DMS53 treated with DMSO at 0.1 percent for 48 hours (cell line): ENCODE measurements at regions not wholly inside any gene's neighbourhood (a gene's known extent, or its start where the extent isn't known, plus 50 kb on each side); places are given as distances from the start of the nearest gene placed in this dataset.
"Not testable (repeated sequence)": the region's sequence is repeated elsewhere in the genome, so short reads cannot be mapped to it uniquely, and the experiment has no call there.

Experiments used
- DNase-seq: peaks from one replicate; lab custom pipeline; 2025; ENCODE audit not compliant: unreplicated experiment; lab: John Stamatoyannopoulos, UW

DNA sequence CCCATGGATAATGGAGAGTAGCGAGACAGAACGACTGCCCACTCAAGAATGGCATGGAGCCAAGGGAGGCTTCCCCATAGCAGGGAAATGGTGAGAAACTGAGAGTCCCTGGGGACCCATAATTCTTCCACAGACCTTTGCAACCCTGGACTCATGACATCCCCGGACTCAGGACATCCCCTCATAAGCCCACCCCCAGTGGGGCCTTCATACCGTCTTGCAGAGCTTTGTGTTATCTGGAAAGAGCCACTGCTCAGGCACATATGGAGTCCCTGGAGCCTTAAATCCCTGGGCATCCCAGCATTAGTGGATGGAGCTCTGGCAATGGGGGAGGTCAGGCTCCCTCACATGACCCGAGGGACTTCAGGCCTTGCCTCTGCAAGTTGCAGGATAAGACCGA lies 865.4 kb upstream of the ARRDC3 start:
- DNase-seq: no peak

GRCh38 chr5:92242170-92242569 lies 859.1 kb upstream of the ARRDC3 start:
- DNase-seq: no peak

DNA sequence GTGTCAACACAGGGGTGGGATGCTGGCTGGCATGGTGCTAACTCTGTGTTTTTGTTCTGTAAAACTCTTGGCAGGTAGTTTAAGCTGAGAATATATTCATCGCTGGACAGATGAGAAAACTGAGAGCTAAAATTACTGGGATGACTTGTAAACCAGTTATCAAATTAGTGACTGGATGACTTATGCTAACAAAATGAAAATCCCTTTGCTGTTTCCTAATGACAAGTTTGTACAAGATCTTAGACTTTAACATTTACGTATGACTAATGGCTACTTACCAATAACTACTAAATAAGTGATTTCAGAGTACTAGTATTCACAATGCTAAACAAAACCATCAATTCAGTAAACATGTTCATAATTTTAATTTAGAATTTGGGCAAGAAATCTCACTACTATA lies 854.8 kb upstream of the ARRDC3 start:
- DNase-seq: no peak

DNA sequence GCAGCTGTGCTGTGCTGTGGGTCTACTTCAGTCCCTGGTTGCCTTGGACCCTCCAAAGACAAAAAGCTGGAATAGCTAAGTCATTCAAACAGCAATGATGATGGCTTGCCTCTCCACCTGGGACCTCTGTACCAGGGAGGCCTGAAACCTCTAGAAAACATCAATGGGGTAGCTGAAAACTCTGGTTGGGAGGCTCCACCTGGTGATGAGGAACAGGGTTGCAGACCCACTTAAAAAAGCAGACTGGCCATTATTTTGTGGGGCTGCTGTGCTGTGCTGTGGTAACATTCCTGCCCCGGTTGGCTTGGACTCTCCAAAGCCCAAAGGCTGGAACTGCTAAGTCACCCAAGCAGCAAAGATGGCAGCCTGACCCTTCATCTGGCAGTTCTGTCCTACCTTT lies 839.3 kb upstream of the ARRDC3 start:
- no peak for DNase-seq

DNA sequence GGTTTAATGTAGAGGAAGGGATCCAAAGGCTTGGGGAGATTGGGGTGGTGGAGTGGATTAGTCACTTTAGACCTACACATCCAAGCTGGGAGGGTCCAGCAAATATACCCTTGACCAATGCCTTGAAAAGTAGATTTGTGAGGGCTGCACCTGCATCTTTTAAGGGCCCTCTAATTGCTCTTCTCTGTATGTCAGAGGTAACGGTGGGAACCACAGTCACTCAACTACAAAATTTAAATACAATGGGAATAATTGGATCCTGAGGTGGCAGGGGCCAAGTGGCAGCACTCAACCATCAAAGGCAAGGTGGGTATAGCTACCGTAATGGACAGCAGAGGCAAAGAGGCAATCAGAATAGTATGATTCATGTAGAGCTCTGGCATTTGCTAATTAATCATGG lies 833.7 kb upstream of the ARRDC3 start:
- DNase-seq: not testable (repeated sequence)

GRCh38 chr5:92215116-92215515 lies 832.0 kb upstream of the ARRDC3 start:
- no peak for DNase-seq

DNA sequence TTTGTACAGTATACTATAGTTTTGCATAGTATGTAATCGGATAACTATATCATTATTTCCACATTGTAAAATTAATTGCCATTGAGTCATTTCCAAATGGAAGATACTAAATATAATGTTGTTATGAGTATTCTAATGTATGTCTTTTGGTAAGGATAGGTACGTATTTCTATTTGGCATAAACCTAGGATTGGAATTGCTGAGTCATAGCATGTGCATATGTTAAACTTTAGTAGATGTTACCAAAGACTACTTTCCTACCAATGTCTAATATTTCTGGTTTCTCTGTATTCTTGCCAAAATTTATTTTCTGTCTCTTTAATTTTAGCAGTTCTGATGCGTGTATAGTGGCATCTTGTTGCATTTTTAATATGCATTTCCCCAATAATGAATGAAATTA lies 825.1 kb upstream of the ARRDC3 start:
- no peak for DNase-seq

GRCh38 chr5:92207151-92207550 lies 824.0 kb upstream of the ARRDC3 start:
- no peak for DNase-seq

DNA sequence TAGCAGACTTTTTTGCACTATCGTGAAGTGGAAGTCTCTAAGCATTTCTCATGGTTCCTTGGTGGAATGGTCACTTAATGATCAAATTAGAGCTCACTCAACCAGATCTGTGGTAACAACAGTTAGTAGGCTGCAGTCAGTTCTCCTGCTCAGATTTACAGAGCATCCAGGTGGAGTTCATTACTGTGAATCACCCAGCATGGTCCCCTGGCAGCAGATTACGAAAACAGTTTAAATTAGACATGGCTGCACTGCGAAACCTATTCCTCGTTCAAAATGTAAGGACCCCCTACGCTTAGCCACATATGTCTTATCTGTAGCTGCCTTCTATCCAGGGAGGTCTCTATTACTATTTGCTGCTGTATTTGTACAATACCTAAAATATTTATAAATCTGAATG lies 823.6 kb upstream of the ARRDC3 start:
- no peak for DNase-seq

DNA sequence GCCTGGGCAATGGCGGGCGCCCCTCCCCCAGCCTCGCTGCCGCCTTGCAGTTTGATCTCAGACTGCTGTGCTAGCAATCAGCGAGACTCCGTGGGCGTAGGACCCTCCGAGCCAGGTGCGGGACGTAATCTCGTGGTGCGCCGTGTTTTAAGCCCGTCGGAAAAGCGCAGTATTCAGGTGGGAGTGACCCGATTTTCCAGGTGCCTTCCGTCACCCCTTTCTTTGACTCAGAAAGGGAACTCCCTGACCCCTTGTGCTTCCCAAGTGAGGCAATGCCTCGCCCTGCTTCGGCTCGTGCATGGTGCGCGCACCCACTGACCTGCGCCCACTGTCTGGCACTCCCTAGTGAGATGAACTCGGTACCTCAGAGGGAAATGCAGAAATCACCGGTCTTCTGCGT lies 815.9 kb upstream of the ARRDC3 start:
- DNase-seq: not testable (repeated sequence)

DNA sequence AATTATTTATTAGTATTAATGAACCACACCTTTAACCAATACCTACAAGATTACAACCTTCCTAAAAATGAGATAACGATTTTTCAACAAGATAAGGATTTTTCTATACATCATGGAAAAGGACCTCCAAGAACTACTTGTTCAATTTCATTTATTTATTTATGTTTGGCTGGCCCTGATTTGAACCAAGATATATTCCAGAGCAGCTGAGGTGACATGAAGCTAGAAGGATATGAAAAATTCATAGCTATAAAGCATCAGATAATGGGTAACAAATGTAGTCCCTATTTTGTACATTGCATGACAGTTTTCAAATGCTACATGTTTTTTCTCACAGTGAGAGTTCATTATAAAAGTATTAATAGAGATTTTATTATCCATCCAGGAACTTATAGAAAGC lies 798.5 kb upstream of the ARRDC3 start:
- DNase-seq: no peak

DNA sequence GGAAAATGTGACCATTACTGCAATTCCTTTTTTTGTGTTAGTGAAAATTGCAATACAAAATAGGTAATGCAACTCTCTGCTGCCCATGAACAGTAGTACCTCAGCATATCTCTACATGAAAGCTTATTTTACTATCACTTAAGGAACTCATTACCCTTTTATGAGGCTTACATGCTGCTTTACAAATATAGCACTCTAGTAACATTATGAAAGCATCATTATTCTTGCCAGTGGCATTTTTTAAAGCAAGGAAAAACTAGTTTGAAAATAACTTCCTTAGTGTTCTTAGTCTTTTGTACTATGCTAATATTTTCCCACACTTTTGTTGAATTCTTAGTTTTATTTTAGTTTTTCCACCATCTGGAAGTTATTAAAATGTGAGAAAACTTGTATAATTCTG lies 797.3 kb upstream of the ARRDC3 start:
- no peak for DNase-seq

DNA sequence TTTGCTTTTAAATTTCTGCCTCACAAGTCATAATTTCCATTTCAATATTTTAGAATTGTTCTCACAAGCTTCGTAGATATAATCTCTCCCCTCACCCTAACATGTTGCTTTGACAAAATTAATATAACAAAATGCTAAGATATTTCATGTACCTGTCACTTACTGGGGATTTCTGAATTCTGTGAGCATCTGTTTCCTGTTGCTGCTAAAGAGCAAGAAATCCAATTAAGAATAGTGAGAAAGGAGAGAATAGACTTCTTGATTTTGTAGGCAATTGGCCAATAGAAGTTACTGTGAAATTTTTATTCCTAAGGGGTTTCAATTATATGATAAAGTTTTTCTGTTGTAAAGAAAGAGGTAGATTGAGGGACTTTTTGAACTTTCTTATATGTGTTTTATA lies 796.5 kb upstream of the ARRDC3 start:
- DNase-seq: no peak

DNA sequence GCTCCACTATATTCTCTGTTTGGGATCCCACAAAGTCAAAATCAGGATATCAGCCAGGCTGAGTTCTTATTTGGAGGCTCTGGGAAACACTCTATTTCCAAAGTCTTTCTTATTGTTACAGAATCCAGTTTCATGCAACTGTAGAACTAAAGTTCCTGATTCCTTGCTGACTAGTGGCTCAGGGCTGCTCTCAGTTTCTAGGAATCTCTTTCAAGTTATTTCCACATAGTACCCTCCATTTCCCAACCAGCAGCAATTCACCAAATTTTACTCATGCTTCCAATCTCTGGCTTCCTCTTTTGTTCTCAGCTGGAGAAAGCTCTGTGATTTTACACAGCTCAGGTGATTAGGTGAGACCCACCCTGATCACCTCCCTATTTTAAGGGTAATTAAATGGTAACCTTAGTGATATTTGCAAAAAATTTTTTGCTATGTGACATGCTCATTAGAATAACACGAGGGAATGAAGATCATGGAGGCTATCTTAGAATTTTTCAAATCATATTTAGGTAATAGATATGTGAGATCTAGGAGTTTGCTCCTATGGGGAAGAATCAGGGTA lies 794.9 kb upstream of the ARRDC3 start:
- DNase-seq: no peak

DNA sequence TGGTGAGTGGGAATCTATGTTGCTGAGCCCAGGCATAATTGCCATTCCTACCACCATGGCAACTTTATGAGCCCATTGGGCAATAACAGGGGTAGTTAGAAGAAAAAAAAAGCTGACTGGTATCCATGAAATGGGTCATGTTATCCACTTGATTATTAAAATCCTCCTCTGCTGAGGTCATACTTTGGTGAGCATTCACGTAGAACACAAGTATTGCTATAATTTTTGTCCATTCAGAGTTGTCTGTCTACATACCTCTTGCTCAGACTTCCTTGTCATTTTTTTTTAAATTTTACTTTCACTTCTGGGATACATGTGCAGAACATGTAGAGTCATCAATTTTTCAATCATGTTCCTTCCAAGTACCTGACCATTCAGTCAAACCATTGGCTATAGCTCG lies 780.8 kb upstream of the ARRDC3 start:
- no peak for DNase-seq

- no peak for DNase-seq
Measured at GRCh38 chr5:92147798-92148197, 764.7 kb upstream of the ARRDC3 start.

DNA sequence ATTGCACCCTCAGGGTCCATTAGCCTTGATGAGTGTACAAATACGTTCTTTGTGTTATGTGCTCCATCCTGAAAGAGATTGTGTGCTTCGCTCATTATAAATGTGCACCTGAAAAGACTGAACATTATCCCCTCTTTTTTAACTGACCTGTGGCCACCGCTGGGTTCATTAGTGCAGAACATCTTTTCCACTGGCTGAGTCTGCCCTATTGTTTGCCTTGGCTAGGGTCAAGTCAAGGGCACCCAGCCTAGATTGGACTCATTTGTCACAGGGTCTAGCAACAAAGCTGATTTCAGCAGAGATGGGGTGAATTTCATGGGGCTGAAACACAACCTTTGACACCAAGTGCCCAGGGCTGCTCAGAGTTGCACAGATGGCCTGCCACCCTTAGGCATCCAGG lies 764.1 kb upstream of the ARRDC3 start:
- no peak for DNase-seq

DNA sequence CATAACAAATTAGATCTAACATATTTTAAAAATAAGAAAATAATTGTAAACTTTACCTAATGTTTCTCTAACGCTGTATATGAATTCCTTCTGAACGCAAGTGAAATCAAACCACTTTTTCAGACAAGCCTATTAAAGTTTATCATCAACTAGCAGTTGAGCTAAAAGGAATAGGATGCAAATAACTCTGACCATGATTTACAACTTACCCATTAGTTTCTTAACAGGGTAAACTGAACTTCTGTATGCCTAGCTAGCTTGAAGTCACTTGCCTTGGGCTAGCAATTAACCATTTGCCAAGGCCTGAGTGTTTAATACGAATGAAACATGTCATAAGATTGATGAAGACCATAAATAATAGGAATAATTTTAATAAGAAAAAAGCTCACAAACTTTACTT lies 762.7 kb upstream of the ARRDC3 start:
- no peak for DNase-seq

- no peak for DNase-seq
Measured at GRCh38 chr5:92144824-92145223, 761.7 kb upstream of the ARRDC3 start.

DNA sequence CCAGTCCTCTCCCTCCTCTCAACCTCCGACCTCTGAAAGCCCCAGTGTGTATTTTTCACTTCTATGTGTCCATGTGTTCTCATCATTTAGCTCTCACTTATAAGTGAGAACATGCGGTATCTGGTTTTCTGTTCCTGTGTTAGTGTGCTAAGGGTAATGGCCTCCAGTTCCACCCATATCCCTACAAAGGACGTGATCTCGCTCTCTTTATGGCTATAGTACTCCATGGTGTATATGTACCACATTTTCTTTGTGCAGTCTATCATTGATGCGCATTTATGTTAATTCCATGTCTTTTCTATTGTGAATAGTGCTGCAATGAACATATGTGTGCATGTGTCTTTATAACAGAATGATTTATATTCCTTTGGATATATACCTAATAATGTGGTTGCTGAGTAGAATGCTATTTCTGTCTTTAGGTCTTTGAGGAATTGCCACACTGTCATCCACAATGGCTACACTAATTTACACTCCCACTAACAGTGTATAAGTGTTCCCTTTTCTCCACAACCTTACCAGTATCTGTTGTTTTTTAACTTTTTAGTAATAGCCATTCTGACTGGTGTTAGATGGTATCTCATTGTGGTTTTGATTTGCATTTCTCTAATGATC lies 749.3 kb upstream of the ARRDC3 start:
- DNase-seq: not testable (repeated sequence)

DNA sequence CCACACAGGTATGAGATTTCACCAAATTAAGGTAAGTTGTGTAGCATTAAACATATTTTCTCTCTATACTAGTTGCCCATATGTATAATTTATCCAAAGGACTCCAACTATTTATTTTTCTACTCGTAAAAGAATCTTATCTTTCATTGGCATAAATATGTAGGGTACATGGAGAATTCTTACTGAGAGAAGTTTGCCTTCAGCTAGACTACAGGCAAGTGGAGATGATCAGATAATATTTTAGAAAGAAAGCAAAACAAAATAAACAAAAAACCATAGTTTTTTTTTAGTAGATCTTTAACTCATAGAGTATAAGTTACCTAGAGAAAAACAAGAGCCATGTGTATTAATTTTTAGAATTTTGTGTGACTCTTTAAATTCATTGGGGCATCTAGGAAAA lies 743.1 kb upstream of the ARRDC3 start:
- DNase-seq: no peak

DNA sequence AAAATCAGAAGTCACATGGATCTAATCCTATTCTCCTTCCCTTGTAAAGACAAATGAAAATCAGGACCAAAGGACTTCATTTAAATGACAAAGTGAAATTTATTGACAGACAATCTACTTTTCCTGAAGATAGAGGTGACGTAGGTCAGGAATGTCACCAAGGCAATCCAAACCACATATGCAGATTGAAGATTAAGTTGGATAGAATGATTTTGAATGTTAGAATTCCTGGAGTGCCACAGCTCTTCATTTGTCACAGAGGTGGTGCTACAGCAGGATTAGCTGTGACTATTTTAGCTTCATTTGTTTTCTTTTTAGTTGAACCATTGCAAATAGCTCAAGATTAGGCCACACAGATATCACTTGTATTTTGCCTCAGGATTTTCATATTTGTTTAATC lies 736.0 kb upstream of the ARRDC3 start:
- no peak for DNase-seq

DNA sequence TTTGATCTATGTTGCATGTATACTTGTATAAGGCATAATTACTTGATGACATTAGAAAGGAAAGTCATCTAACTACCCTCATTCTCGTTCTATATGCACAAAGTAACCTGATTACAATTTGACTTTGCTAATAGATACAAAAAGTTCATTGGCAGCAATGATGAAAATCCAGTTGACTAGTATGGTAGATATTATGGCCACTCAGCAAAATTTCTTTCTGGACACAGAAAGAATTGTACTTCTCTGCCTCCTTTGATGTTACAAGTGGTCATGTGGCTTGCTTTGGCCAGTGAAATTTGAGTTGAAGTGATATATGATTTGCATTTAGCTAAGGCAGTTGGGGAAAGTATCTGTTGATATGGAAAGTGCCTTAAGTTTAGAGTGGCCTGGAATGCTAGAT lies 723.7 kb upstream of the ARRDC3 start:
- DNase-seq: no peak
